Superior temporal gyrus (tissue), 1 donor: ENCODE measurements at regions not wholly inside any gene's neighbourhood (a gene's known extent, or its start where the extent isn't known, plus 50 kb on each side); places are given as distances from the start of the nearest gene placed in this dataset.
A peak's percentile ranks its signal among the peaks of the same experiment; 100 is the strongest.

Source experiments
- DNase-seq: peaks from one replicate; pipeline ENCODE4 v3.0.0-alpha.2; 2016; ENCODE audit errors: extremely low spot score

DNA sequence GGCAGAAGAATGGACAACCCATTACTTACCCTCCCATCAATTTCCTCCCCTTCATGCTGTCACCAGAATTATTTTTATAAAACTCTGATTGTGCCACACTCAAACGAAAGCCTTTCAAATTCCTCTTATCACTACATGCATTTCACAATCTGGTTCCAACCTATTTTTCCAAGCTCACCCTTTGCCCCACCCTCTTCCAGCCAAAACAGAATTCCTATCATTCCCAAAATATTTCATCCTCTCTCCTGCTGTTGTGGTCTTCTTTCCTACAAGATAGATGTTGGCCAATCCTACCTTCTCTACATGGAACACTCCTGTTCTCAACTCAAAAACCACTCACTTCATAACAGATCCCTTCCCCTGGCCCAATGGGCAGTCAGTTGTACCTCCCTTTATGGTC lies 111.5 kb downstream of the ELAPOR2 start:
- DNase-seq = no peak

DNA sequence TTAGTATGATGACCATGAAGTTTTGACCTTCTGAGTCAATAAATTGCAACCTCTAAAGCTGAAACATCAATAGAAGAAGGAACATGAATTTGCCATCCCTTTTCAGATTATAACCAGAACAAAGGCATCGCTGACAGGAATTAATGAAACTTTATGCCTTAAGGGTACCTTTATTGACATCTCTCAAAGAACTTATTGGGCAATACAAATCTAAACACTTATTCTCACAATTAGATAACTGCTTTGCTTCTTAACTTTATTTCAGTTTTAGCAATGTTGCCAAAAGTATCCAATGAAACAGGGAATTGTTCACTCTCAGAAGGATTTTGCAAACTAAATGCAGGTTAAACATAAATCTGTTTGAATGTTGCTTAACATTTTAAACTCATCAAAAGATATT lies 116.0 kb downstream of the ELAPOR2 start:
- DNase-seq = no peak

DNA sequence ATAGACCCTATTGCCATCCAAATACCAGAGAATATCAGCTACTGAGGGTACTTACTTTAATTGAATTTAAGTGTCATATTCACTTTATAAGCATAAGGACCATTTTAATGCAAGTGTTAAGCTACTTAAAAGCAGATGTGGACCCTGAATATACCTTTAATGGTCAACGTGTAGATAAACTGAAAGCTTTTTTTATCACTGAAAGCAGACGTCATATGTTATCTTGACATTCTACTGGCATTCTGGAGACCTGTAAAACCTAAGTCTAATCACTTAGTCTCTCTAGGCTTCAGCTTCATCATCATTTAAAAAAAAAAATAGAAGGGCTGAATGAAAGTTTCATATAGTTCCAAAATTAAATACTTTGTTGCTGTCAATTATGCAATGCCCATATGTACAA lies 116.5 kb downstream of the ELAPOR2 start:
- no peak for DNase-seq

DNA sequence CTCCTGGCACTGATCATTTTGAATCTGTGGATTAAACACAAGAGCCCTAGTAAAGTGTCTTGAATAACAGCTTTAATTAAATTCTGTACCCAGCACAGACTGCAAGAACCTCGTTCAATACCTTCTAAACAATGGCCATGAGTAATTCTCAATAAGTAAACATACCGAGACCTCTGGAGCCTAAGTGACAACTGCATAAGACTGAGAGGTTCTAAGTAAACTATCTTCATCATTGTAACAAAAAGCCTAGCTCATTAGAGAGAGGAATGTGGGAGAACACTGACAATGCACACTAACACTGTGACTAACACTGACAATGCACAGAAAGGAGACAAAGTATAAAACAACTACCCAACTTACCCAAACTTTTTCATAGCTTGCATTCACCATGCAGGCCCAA lies 117.4 kb downstream of the ELAPOR2 start:
- peak; percentile 71 for DNase-seq

DNA sequence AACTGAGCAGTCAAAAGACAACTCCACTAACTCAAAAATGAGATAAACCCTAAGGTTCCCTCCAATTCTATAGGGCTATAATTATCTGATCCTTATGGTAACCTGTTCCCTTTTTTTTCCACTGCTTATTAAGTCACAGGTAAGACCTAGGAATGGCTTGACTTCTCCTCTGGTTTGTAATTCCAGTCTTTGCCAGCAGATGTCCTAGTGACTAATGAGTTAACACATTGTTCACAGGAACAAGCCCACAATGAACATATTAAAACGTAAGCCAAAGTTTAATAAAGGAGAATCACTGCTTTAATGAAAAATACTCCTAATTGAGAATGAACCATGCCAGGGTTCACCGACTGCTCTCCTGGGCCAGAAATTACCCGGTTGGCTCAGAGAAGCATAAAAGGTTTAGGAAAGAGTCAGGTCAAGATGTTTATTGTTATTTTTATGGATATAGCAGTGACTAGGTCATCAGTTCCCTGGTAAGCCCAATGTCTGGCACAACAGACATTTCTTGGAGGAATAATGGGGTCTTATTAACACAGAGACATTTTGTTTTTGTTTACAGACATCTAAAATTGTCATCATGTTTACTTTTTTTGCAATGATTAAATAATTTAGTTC lies 120.1 kb downstream of the ELAPOR2 start:
- DNase-seq = peak; percentile 92

DNA sequence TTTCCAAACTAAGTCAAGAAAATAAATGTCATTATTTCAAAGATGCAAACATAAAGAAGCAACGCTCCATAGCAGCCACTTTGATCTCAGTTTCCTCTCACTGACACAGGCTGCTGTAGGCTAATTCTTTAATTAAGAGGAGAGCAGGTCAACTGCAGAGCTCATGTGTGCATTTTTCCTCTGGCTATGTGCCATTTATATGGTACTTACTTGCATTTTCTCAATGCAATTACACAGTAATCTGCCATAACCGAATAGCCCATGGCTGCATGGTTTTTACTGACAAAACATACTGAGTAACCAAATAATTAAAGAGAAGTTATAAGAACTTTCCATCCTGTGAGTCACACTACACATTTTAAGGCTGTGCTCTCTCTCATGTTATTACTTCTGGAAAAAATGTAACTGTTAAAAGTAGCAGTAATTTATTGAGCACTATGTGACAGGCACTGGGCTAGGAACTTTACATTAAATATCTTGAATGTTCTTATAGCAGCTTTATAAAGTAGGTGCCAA lies 122.0 kb downstream of the ELAPOR2 start:
- DNase-seq = no peak

DNA sequence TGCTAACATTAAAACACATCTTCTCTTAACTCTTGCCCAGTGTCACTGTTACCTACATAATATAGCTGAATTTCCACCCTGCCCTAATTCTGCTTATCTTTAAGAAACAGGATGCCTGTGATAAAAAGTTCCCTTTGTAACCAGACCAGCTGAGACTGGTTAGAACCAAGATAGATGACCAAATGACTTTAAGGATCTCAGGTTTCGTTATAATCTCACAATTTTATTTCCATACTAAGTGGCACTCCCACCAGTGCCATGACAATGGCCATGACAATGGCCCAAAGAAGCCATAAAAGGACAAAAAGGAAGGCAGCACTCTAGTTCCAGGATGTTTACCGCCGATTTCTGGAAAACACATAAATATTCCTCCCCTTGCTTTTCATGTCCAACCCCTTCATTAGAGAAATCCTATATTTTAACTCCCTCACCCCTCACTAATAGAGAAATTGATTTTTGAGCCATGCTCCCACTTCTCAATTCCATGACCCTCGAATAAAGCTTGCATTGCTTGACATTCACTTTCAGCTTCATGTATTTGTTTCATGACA lies 126.1 kb downstream of the ELAPOR2 start:
- DNase-seq = no peak

DNA sequence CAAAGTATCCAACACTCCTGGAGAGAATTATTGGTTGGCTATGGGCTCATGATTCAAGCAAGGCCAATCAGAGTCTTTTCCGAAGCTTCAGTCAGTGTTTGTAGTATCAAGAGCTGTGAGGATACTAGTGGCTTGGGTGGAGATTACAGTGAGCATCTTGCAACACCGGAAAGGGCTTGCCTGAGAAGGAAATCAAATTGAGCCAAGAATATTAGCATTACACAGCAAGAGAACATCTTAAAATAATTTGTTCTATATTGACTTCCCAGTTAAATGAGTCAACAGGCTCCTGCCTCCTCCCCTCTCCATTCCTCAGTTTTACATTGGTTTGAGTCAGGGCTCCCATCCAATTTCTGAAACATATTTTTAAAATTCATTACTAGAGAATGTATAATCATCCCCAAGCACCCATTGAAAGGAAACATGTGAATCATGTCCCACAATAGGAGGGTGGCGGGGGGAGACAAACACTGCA lies 127.4 kb downstream of the ELAPOR2 start:
- DNase-seq = peak; percentile 55

DNA sequence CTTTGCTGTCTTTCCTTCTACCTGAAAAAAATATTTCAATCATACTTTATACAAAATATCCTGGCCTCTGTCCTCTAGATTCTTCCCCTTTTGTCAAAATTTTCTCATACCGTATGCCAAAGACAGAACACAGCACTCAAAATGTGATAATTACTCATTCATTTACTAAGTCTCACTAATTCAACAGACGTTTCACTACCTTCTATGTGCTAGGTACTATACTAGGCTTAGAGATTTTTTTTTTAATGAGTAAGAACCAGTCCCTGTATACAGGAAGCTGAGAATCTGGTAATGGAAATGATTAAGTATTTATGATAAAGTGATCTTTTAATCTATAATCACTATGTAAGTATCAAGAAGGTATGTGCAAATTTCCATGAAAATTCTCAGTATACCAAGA lies 128.0 kb downstream of the ELAPOR2 start:
- no peak for DNase-seq

DNA sequence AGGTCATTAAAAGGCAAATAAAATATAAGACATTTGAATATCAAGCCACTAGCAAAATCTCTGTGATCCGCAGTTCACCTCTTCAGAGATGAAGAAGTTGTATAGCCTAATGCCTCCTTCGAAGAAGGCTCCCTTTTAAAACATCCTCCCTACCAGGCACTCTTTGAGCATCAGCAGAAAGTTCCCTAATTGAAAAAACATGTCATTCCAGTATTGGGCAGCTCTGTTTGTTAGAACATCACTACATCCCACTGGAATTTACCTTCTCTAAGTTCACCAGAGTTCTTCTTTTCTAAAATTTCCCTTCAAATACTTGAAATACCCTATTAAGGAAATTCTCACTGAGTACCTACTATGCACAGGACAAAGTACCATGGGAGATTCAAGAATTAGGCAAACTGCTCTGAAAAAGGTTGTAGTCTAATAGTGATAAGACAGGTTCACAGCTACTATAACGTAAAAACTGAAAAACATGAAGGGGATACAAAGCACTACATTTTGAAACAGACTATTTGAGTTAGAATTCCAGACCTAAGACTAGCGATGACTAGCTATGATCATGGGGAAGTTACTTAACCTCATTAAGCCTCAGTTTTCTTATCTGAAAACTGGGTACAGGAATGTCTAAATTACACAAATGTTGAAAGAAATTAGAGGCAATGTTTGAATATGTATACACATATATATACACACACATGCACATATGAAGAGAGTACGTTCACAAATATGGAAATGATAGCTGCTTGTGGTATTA lies 128.7 kb downstream of the ELAPOR2 start:
- DNase-seq = no peak

DNA sequence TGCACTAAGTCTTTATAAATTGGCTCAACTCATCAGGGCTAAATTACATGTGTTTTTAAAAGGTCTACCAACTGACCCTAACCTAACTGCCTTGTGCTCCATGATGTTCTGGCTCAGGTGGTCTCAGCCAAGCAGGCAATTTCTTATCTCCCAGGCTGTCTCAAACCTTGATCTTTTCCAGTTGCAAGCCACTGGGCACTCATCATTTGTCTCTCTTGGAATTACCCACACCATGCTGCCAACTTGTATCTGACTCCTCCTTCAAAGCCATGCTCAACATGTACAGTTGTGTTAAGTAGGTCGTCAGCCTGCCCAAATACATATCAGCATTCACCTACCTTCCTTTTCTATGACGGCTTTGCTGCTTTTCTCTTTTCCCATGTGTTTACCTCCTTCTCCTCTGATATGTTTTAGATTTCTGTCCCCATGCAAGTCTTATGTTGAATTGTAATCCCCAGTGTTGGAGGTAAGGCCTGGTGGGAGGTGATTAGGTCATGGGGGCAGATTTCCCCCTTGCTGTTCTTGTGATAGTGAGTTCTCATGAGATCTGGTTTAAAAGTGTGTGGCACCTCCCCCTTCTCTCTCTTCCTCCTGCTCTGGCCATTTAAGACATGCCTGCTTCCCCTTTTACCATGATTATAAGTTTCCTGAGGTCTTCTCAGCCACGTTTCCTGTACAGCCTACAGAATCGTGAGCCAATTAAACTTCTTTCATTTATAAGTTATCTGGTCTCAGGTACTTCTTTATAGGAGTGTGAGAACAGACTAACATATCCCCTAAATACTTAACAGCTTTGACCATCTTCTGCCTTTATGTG lies 130.0 kb downstream of the ELAPOR2 start:
- no peak for DNase-seq

DNA sequence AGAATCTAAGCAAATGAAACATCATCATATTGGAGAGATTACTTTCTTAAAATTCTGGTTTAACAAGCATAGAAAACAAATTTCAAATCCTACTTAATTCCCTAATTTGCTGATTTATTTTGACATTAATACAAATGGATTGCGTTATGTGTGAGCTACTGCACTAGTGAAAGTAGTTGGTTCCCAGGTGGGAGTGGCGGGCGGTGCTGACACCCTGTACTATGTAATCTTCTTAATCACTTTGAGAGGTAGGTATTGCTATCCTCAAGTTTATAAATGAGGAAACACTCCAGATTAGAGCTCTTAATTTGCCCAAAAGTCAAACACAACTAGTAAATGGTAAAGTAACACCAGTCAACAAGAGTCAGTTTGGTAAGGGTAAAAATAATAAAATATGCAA lies 131.1 kb downstream of the ELAPOR2 start:
- DNase-seq = no peak

DNA sequence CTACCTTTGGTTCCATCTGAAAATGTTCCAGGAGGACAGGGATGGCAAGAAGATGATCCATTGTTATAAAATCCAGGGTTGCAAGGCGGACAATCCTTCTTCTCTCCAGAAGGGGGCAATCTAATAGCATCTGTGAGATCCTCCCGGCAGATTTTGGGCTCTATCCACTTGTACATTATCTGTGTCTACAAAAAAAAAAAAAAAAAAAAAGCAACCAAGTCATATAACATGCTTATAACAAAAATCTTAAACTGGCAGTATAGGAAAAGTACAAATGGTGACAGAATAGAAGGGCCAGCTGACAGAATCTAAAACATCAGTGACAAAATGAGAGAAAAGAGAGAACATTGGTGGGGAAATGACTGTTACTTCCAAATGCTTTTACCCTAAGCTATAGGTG lies 132.7 kb downstream of the ELAPOR2 start:
- peak; percentile 89 for DNase-seq

DNA sequence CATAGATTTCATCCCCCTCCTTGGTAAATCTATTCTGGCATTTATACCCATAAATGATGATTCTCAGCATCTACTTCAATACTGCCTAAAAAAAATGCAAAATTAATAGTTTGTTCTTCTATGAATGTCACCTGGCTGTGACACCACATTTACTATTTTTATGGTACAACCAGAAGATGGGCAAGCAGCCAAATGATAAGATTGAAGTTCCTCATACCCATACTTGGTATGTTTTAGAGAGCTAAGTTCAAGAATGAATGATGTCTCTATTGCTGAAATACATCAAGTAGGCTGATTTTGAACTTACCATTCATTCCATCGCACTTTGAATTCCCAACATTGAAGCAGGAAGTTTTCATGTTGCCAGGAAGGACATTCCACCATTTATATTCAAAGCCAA lies 134.2 kb downstream of the ELAPOR2 start:
- DNase-seq = no peak

DNA sequence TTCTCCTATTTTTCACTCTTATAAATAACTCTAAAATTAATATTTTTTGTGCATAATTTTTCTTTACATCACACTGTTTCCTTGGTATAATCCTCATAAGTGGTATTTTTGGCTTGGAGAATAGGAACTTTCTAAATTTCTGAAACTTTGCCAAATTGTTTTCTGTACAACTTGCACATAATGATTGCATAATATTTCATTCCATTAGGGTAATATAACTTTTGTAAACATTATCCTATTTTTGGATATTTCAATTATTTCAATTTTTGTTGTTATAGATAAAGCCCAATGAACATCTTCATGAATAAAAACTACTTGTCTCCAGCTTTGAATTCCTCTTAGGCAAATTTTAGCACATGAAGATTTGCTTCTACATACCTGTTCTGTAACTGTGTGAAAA lies 135.9 kb downstream of the ELAPOR2 start:
- DNase-seq = no peak

DNA sequence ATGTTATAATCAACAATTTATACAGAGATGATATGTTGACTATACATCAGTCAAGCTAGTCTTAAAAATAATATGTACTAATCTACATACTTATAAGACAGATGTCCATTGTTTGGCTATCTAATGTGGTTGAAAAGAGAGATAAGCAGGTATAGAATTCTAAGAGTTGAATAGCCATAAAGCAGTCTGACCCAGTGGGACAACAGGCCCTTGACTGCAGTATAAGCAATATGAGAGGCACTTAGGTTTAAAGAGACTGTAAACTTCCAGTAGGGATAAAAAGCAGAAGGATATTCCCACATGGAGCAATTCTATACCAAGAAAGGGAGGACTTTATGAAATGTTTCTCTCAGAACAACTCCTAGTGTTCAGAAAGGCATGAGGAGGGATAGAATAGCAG lies 139.3 kb downstream of the ELAPOR2 start:
- no peak for DNase-seq

DNA sequence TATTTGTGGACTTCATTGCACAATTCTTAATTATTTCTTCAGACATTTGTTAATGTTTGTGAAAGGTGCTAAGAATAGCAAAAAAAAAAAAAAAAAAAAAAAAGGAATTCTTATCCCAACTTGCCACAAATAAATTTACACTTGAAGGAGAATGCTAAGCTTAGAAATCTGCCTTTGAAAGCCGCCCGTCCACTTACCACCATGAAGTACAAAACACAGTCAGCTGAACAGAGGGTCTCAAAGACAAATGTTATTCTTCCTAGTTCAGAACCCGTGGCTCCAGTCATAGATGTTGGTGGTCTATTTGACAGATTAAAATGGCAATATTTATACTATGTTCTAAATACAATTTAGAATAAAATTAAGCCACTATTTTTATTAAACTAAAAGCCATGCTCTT lies 141.2 kb downstream of the ELAPOR2 start:
- DNase-seq = no peak

DNA sequence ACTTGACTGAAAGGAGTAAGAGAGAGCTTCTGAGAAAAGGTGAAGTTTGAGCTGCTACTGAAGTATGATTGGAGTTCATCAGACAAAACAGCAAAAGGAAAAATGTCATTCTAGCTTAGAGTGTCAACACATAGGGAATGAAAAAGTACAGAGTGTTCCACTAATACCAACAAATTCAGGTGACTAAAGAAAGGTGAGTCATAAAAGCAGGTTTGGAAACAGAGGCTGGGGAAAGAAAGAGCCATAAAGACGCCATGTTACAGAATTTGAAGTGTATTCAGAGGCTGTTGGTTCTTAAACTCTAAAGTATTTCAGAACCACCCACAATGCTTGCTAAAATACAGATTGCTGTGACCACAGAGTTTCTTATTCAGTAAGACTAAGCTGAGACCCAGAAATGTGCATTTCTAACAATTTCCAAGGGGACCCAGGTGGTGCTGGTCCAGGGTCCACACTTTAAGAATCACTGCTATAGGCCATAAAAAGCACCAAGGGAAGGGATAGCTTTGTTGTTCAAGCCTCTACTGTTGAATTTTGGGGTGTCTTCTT lies 143.1 kb downstream of the ELAPOR2 start:
- DNase-seq = no peak

DNA sequence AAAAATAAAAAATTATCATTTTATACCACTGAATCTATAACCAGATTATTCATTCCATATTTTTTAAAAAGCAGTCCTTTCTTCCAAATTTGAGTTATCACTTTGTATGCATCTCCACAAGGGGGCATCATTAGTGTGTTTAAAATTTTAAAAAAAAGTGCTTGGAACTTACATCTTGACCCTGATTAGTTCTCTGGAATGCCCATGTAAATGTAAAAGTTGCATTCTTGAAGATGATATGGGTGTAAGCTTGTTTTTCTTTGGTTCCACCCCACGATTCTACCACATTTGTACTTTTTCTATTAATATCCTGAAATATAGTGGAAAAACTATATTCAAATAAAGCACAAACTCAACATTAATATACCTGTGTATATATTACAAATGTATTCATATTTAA lies 144.9 kb downstream of the ELAPOR2 start:
- peak; percentile 60 for DNase-seq
